Endothelial cell of umbilical vein (primary cell): ENCODE measurements at regions not wholly inside any gene's neighbourhood (a gene's known extent, or its start where the extent isn't known, plus 50 kb on each side); places are given as distances from the start of the nearest gene placed in this dataset.

Experiments used
- CTCF ChIP-seq, 2 donors: IDR thresholded peaks; 1 replicate in 1 of 2; 2 replicates in 1 of 2; pipeline ENCODE4 v1.5.1; 2011; ENCODE audit warnings: low read length in 2 of 2, mild to moderate bottlenecking in 2 of 2, moderate library complexity in 2 of 2, control low read depth in 1 of 2, inconsistent platforms in 1 of 2, low read depth in 1 of 2; ENCODE audit not compliant: insufficient read depth in 1 of 2; ENCODE audit errors: extremely low read depth in 1 of 2
- EZH2 ChIP-seq: IDR thresholded peaks from 2 replicates; pipeline ENCODE4 v1.6.1; 2012; ENCODE audit warnings: borderline replicate concordance, low read depth, mild to moderate bottlenecking, moderate library complexity, low read length, inconsistent platforms; ENCODE audit not compliant: severe bottlenecking
- FOS ChIP-seq: IDR thresholded peaks from 2 replicates; pipeline ENCODE4 v1.6.1; 2011; ENCODE audit warnings: mild to moderate bottlenecking, low read length, moderate library complexity, borderline replicate concordance; ENCODE audit not compliant: insufficient read depth
- GATA2 ChIP-seq: IDR thresholded peaks from 2 replicates; pipeline ENCODE4 v1.7.0; 2011; ENCODE audit warnings: low read depth, mild to moderate bottlenecking, moderate library complexity, mixed read lengths, low read length; ENCODE audit not compliant: insufficient read length, insufficient read depth
- JUN ChIP-seq: IDR thresholded peaks from 2 replicates; pipeline ENCODE4 v1.6.1; 2011; ENCODE audit warnings: borderline replicate concordance, low read depth; ENCODE audit not compliant: insufficient read length, insufficient read depth
- MAX ChIP-seq: IDR thresholded peaks from 2 replicates; pipeline ENCODE4 v1.6.1; 2011; ENCODE audit not compliant: insufficient read depth, insufficient read length
- POLR2A ChIP-seq: IDR thresholded peaks from 2 replicates; pipeline ENCODE4 v1.6.1; 2012; ENCODE audit warnings: low read depth, mild to moderate bottlenecking, control low read depth, low read length
- POLR2AphosphoS5 ChIP-seq: IDR thresholded peaks from 2 replicates; pipeline ENCODE4 v1.6.1; 2012; ENCODE audit warnings: low read depth, mild to moderate bottlenecking, control low read depth, low read length, moderate library complexity; ENCODE audit not compliant: insufficient read depth

GRCh38 chr4:28310926-28311325 lies 1450.3 kb downstream of the STIM2 start:
- TF ChIP-seq CTCF (IDR thresholded peaks at IDR 0.05; ENCODE audit: extremely low read depth in 1 of 2, insufficient read depth in 1 of 2, low read depth in 1 of 2, low read length in 2 of 2) (no peak), EZH2 (no peak), POLR2AphosphoS5 (no peak), MAX (no peak), JUN (no peak), POLR2A (no peak), GATA2 (no peak), FOS (no peak)
